Amniotic epithelial cell (primary cell): ENCODE measurements at regions not wholly inside any gene's neighbourhood (a gene's known extent, or its start where the extent isn't known, plus 50 kb on each side); places are given as distances from the start of the nearest gene placed in this dataset.
"Not testable (repeated sequence)": the region's sequence is repeated elsewhere in the genome, so short reads cannot be mapped to it uniquely, and the experiment has no call there.

Experiments used
- DNase-seq: peaks from one replicate; pipeline ENCODE4 v3.0.0-alpha.2; 2010; ENCODE audit warnings: low read depth

DNA sequence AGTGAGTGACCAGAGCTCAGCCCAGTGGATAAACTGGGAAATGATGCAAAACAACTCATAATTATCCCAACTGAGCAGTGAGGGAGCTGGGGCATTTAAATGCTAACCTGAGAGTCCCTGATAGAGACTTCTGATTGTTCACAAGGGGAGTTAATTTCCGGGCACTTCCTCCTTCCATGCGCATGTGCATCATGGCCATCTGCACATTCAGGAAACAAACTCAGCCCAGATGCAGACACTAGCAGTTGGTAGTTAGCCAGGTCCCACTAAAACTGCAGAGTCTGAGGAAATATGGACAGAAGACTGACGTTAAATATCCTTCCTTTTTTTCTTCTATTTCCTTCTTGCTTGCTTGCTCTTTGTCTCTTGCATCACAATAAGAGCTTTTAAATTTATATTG is 852.1 kb upstream of the LRRC4C start:
- DNase-seq = no peak

DNA sequence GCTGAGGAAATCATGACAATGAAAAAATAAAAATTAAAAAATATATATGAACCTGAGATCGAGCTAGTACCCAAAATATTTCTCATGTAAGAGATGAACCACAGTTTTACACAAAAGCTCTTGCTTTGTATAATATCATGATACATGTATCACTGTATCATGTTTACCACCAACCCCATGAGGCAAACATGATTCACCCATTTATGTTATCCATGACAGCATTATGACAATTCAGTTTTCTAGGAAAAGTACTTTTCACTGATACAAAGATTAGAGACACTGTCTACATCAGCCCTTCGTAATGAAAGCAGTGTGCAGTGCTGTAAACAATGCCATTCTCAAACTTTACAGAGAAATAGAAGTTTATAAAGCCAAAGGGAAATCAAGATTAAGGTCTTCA is 852.5 kb upstream of the LRRC4C start:
- no peak for DNase-seq

DNA sequence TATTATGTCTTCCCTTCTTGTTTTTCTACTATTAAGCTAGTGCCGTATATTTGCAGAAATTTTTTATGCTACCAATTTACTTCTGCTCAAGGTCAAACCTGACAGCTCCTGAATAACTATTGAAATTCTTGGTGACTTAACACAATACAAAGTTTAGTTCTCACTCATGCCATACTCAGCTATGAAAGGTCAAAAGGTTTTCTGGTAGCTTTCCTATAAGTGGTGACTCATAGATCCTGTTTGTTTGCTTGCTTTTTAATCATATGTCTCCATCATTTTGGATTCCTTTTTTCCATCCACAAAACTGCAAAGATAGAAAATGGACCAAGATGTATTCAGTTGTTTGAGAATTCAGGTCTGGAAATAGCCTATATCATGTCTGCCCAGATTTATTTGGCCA is 855.8 kb upstream of the LRRC4C start:
- no peak for DNase-seq

DNA sequence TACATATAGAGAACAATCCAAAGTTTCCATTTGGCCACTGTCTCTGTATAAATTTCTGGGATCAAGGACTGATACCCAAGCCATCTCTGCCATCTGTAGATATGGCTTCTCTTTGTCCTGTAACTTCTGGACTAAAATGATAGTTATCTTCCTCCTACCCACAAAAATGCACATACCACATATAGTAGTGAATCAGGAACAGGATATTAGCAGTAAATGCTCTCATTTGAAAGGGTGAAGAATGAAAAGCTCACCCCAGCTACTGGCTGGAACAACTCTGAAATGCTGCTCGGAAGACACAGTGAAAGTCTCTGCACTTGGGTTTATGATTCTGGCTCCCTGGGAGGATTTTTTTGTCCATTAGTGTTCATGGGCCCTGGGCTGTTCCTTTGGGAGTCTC is 856.4 kb upstream of the LRRC4C start:
- no peak for DNase-seq

DNA sequence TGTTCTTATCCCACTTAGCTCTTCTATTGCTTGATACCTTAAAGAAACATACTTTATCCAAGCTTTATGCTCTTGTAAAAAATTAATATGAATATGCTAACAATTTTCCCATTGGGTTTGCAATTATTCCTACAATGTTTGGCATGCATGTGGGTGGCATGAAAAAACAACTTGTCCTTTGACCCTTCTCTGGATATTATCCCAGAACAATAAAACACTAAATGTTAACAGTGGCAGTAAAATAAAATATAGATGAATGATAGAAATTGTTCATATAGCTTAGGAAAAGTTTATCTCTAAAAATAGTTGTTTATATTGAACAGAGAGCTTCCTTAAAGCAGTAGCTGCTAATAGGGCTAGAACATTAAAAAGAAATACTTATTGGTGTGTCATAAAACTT is 860.5 kb upstream of the LRRC4C start:
- no peak for DNase-seq

DNA sequence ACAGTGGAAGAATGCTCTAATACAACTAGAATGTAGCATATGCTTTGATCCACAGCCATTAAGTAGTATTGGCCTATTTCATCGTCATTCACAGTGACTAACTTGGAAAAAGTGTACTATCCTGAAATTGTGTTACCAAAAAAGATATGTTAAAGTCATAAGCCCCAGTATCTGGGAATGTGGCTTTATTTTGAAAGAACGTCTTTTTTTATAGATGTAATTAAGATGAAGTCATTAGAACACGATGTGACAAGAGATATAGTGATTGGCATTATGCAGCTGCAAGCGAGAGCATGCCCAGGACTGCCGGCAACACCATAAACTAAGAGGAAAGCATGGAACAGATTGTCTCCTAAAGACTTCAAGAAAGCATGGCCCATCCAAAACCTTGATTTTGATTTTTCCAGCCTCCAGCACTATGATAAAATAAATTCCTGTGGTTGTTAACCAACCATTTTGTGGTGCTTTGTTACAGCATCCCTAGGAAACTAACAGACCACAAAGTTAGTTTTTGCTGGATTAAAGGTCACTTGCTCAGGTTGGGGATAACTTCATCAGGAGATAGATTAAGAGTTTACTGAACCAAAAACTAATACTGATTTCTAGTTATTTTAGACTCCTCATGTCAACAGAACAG is 870.6 kb upstream of the LRRC4C start:
- no peak for DNase-seq

DNA sequence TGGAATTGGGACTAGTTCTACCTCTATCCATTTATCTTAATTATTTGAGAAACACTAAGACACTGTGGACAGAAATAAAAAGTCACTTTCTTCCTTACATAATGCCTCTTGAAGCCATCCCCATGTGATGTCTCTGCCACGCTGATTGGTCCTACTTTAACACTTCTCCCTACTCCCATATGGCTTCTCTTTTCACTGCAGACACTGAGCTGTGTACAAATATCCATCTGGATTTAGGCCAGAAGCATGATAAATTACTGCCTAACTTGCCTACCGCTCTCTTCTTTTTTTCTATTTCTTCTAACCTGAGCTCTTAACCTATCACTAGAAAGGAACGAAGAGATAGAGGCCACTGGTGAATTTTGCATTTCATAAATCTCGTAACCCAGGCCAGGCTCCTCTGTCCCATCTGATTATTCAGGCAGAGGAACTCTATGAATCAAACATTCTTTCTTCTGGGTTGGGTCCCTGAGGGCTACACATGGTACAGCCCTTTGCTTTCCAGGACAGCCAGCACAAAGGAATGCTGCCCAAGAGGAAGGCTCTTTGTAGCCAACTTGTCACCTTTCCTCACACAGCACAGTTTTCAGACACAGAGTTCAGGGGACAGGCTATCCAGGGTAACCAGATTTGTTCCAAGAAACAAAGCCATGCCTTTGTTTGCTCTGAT is 878.5 kb upstream of the LRRC4C start:
- no peak for DNase-seq

DNA sequence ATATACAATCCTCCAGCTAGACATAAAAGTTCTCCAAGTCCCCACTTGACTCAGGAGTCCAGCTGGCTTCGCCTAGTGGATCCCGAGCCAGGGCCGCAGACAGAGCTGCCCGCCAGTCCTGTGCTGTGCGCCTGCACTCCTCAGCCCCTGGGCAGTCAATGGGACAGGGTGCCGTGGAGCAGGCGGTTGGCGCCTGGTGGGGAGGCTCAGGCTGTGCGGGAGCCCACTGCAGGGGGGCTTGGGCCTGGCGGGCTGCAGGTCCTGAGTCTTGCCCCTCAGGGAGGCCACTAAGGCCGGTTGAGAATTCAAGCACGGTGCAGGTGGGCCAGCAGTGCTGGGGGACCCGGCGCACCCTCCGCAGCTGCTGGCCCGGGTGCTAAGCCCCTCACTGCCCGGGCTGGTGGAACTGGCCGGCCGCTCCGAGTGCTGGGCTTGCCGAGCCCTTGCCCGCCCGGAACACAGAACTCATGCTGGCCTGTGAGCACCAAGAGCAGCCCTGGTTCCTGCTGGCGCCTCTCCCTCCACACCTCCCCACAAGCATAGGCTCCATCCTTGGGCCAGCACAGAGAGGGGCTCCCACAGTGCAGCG is 884.8 kb upstream of the LRRC4C start:
- no peak for DNase-seq

DNA sequence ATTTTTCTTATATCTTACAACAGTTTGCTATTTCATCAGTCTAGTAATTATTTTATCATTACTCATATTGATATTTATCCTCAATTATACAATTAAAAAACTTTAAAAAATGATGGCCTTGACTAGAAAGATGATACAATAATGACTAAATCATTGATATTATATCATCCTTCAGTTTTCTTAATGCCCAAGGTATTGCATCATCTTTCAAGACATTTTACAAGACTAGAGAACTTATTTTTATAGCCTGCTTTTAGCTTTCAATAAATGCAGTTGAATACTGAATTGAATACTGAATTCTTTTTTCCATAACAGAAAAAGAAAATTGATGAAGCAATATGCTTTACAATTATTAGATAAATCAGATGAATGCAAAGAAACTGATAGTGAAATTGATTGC is 886.5 kb upstream of the LRRC4C start:
- DNase-seq = no peak

DNA sequence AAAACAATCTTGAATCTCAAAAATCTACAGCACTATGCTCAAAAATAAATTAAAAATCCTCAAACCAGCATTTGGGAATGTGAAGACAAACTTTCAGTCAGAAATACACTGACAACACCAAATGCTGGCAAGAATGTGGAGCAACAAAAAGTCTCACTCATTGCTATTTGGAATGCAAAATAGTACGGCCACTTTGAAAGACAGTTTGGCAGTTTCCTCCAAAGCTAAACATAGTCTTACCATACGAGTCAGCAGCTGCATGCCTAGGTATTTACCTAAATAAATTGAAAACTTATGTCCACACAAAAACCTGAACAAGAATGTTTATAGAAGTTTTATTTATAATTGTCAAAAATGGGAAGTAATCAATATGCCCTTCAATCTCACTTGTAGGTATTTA is 904.2 kb upstream of the LRRC4C start:
- no peak for DNase-seq

DNA sequence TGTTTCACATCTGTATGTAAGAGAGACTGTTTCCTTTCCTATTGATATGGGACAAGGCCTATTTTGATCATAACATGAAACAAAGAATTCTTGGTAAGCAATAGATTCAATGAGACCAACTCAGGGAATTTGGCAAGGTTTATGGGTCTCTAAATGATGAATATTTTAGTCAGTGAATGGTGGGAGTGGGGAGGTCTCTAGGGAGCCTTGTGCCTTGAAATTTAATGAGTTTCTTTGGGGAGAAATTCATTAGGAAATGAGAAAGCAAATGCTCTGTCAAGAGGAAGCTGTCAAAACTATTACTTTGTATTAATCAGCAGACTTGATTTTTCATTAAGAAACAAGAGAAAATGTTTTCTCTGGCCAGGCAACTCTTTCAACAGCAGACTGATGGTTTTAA is 921.7 kb upstream of the API5 start:
- DNase-seq = no peak

DNA sequence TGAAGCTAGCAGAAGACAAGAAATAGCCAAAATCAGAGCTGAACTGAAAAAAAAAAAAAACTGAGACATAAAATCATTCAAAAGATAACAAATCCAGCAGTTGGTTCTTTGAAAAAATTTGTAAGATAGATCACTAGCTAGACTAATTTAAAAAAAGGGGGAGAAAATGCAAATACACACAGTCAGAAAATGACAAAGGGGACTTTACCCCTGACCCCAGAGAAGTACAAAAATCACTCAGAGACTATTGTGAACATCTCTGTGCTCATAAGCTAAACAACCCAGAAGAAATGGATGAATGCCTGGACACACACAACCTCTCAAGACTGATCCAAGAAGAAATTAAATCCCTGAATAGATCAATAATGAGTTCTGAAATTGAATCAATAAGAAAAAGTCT is 914.3 kb upstream of the API5 start:
- no peak for DNase-seq

DNA sequence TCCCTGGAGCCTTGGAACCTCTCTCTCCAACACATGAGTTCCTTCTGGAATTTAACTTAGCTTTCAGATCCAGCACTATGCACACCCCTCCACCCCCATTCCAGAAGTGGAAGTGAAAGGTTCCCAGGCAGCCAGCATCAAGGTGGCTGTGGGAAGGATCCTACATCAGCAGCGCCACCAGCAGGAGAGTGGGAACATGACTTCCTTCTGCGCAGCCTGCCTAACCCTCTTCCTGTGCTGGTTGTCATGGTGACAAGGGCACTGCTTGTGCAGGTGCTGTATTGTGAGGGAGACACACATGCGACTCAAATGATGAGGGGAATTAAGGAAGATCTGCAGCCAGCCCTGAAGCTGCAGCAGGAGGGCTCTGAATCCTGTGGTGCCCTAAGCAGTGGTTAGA is 904.5 kb upstream of the API5 start:
- DNase-seq = no peak

DNA sequence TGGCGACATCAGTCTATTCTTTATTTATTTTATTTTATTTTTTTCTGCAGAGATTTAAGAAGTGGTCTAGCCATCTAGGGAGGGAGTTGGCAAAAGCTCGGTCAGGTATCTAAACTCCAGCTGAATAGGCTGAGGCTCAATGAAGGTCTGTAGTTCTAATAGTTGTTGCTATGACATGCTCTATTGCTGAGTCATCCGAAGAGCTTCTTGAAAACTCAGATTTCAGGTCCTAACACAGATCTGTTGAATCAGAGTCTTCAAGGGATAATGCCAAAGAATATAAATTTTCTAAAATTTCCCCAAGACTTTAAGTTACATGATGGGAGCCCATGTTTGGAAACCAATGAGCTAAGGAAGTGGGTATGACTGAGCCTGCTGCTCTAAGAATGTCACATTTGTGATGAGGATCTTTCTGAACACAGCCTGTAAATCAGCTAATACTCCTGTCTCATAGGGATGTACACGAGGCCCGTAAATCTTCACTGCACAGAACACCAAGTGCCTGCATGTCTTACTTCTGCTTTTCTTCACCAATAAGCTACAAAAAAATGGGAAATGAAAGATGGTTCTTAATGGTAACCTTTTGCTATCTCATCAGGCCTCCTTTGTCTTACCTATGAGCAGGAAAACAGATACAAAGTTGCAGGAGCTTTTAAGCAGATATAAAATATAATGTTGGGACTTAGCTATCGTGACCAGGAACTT is 901.4 kb upstream of the API5 start:
- DNase-seq = no peak

DNA sequence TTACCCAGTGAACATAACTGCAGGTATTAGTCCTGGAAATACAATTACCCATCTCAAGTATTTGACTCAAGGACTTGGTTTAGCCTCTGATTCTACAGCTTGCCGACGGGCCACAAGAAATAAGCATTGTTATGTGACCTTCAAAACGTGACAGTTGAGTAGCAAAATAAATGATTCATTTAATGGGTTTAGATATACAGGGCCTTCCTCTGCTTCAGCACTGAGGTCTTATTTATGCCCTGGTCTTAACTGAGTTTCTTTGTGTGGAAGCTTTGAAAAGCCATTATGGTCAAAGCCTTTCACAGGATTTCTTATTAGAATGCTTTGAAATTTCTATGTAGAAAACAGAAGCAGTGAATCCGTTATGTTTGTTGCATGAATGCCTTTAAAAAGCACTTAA is 899.2 kb upstream of the API5 start:
- no peak for DNase-seq

DNA sequence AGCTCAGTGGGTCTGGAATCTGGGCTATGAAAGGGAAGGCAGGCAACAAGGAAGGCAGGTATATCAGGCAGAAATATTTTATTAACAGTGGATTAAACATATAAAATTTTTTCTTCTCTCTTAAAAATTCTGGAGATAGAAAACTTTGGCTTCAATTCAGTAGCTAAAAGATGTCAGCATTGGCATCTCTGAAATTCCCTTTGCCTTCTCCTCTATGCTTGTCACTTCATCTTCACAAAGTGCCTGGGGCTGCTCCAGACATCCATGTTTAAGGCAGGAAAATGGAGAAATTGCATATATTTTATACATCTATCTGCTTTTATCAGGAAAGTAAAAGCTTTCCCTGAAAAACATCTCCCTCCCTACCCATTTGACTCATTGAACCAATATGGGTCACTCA is 894.1 kb upstream of the API5 start:
- no peak for DNase-seq

DNA sequence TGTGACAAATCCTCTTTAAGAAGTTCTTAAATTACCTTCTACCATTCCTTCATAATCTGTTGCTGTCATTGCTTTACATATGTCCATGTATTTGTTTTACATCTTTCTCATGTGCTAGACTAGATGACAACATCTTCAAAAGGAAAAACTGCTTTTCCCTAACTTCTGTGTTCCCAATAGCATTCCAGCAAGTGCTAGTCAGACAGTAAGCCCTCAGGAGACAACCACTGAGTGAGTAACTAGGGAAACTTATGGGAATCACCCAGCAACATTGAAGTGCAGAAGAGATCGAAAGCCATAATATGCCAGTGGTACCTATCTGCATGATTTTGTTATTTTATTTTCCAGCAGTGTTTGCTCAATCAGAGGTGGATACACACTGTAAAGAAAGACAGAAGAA is 889.7 kb upstream of the API5 start:
- no peak for DNase-seq

DNA sequence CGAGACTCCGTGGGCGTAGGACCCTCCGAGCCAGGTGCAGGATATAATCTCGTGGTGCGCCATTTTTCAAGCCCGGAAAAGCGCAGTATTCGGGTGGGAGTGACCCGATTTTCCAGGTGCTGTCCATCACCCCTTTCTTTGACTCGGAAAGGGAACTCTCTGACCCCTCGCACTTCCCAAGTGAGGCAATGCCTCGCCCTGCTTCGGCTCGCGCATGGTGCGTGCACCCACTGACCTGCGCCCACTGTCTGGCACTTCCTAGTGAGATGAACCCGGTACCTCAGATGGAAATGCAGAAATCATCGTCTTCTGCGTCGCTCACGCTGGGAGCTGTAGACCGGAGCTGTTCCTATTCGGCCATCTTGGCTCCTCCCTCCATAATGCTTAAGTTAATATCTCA is 876.9 kb upstream of the API5 start:
- DNase-seq = not testable (repeated sequence)

DNA sequence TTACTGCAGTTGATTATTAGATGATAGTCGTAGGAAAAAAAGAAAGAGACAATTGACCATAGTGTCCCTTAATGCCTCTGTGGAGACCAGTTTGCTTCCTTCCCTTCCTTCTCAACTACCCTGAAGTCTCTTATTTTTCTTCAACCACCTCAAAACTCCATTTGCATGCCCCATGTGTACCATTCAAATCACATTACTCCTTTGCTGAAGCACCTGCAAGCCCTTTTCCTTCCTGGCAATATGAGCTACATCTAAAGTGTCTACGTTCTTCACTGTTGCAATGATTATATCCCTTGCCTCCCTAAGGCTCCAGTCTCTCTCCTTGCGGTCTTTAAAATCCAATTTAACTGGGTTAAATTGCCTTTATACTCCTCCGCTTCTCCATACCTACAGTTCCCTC is 867.4 kb upstream of the API5 start:
- DNase-seq = no peak

DNA sequence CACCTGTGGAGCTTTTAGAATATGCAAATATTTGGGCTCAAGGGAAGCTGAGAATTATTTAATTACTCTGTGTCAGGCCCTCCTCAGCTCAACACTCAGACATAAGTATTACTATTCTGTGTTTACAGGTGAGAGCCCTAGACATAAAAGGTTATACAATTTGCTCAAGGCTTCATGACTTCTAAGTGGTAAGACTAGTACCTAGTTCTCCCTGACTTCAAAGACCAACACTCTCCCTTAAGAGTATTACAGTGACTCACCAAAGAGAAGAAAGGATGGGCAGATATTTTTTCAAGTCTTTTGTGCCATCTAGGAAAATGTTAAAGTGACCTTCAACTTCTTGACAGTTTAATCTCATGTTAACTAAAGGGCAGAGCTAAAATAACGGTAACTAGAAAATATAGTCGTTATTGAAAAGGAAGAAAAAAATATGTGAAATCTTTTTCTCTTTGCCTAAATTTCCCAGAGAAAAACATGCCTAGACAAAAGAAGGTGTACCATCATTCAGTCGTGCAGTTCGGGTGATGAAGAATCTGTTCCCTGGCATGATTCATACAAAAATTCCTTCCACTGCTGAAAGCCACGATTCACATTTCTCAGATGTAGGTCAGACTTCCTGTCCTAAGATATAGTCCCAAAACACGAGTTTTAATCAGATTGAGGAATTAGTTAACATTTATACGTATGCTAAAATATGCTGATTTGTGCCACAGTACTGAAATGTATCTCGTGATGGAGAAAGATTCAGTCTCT is 849.1 kb upstream of the API5 start:
- no peak for DNase-seq

DNA sequence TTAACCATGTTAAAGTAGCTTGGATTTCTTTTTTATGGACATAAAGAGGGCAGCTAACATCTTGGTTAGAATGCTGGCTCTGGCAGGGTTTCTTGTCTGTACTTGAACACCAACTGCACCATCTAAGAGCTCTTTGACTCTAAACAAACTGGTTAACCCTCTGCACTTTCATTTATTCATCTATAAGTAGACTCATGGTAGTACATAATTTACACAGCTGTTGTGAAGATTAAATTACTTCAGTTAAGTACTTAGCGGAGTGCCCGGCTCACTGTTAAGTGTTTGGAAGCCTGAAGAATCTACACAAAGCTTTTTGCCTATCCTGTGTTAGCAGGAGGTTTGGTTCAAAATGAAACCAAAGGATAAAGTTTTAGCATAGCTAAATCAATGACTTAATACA is 846.2 kb upstream of the API5 start:
- no peak for DNase-seq

DNA sequence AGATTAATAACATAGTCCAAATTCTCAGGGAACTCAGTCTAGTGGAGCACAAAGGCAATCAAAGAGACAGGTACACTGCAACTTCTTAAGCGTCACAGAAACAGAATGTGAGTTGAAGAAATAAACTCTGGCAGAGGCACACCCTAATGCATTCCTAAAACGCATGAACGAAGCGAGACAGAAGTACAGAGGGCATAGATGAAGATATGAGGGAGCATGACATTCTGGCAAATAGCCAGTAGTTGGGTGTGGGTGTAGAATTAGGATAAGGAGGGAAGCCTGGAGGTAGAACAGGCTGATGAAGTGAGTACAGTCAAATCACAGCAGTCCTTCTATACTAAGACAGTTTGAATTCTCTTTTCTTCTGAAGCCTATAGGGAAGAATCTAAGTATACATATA is 838.7 kb upstream of the API5 start:
- no peak for DNase-seq

DNA sequence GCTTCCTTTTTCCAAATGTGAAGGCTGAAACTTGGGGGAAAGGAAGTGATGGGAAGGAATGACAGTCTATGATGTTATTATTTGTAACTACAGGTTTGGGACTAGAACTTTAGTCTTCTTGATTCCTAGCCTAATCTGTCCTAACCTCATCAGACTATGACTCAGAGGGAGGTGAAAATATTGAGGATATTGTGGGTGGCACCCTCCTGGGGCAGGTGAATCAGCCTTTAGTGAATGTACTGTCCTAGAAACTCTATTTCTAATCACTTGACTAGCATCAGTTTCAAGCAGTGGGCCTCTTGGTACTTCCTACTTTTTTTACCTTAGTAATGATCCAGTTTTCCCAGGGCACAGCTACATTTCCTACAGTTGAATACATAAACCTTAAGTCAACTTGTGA is 829.0 kb upstream of the API5 start:
- no peak for DNase-seq
